Effector memory CD8-positive, alpha-beta T cell (primary cell): ENCODE measurements at regions not wholly inside any gene's neighbourhood (a gene's known extent, or its start where the extent isn't known, plus 50 kb on each side); places are given as distances from the start of the nearest gene placed in this dataset.

Experiments
- ATAC-seq: fragments of 150-1000 bp; cut with Tn5 transposase; replicated peaks from 2 replicates; pipeline ENCODE4 v1.10.0; 2021; ENCODE audit warnings: mild to moderate bottlenecking, moderate library complexity
- DNase-seq, 3 experiments: peaks; one replicate each; pipeline ENCODE4 v3.0.0; 2021
- H3K27ac Mint-ChIP-seq, 2 donors: one replicate each; pipeline ENCODE4 v1.8.0; 2022; ENCODE audit warnings: mild to moderate bottlenecking in 2 of 2, mixed read lengths in 2 of 2, moderate library complexity in 2 of 2
- H3K27me3 Mint-ChIP-seq, 2 donors: one replicate each; pipeline ENCODE4 v1.8.0; 2022; ENCODE audit warnings: mixed read lengths in 2 of 2
- H3K36me3 Mint-ChIP-seq: one replicate; pipeline ENCODE4 v1.8.0; 2022; ENCODE audit warnings: mild to moderate bottlenecking, moderate library complexity, mixed read lengths; ENCODE audit not compliant: insufficient read depth
- H3K4me1 Mint-ChIP-seq, 2 donors: one replicate each; pipeline ENCODE4 v1.8.0; 2022; ENCODE audit warnings: low read depth in 2 of 2, mixed read lengths in 2 of 2
- H3K4me3 Mint-ChIP-seq, 2 donors: one replicate each; pipeline ENCODE4 v1.8.0; 2022; ENCODE audit warnings: mild to moderate bottlenecking in 2 of 2, mixed read lengths in 2 of 2, moderate library complexity in 2 of 2
- H3K9me3 Mint-ChIP-seq, 2 donors: one replicate each; pipeline ENCODE4 v1.8.0; 2022; ENCODE audit warnings: mixed read lengths in 2 of 2

DNA sequence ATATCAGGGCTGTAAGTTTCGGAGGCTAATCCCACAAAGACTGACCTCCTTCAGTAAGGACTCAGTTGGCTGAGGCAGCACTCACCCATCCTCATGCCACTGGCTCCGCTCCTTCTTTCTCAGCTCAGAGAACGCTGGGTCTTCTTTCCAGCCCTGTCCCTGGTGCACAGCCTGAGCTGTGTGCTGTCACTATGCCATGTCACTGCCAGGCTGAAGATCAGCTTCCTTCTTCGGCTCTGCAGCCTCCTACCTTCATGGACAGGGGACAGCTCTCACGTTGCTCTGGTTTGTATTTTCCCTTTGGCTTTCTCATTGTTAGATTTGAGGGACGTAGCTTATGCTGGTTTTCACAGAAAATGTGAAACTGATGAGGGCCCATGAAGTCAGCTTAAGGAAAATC is 437.3 kb downstream of the GLRX3 start:
- H3K4me1 Mint-ChIP-seq: no peaks in the 10 kb centered on the region
- H3K36me3 Mint-ChIP-seq: no peaks in the 10 kb centered on the region
- peaks cover 0 to under 1% of the 10 kb centered on the region in 2 donors for H3K27me3 Mint-ChIP-seq
- H3K9me3 Mint-ChIP-seq: peaks cover 0 to 10% of the 10 kb centered on the region in 2 donors
- no peak overlapping the region for H3K4me3 Mint-ChIP-seq
- no peak for ATAC-seq
- DNase-seq: no peak
- H3K27ac Mint-ChIP-seq: no peak overlapping the region

DNA sequence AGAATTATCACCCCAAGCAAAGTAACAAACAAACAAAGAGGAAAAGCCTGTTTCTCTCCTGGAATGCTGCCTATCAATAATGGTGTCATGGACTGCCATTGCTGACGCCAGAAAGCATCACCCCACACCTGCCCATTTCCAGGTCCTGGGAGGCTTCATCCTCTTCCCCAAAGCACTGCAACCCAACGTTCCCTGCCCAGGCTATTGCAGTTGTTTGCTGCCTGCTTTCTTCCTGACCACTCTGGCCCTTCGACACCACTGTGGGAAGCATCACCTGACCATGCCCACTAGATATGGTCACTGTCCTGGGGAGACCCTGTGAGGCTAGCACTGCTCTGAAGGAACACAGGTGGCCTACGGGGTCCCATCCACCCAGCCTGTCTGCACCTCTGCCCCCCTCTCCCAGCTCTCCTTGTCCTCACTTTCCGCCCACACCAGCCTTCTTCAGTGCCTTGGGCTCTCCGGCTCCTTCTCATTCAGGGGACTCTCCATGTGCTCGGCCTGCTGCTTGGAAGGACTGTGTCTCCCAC is 439.6 kb downstream of the GLRX3 start:
- H3K4me3 Mint-ChIP-seq: no peak overlapping the region

DNA sequence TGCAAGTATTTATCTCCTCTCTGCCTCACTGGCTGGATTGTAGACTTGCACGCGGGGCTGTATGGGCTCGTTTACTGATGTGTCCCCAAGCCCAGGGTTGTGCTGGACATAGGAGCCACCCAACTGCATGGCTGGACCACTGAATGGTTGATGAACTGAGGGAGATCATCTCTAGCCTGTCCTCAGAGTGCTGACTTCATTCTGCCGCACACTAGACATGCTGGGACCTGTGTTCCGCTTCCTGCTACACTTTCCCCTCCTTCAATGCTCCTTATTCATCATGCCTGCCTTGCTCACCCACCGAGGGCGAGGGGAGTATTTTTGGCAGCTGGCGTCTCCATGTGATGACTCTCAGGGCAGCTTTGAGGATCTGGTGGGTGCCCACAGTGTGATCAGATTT is 440.2 kb downstream of the GLRX3 start:
- H3K9me3 Mint-ChIP-seq: peaks cover 4 to 10% of the 10 kb centered on the region in 2 donors
- H3K27ac Mint-ChIP-seq: no peak overlapping the region
- DNase-seq: no peak
- H3K27me3 Mint-ChIP-seq: peaks cover 9 to 10% of the 10 kb centered on the region in 2 donors
- ATAC-seq: no peak
- no peak overlapping the region for H3K4me3 Mint-ChIP-seq
- no peaks in the 10 kb centered on the region for H3K36me3 Mint-ChIP-seq
- H3K4me1 Mint-ChIP-seq: no peaks in the 10 kb centered on the region

More for the DNA sequence above, 439.6 kb downstream of the GLRX3 start:
- Mint-ChIP-seq H3K27me3 (peaks cover 9 to 10% of the 10 kb centered on the region in 2 donors), H3K9me3 (peaks cover 4 to 10% of the 10 kb centered on the region in 2 donors), H3K27ac (no peak overlapping the region), H3K4me1 (no peaks in the 10 kb centered on the region), H3K36me3 (no peaks in the 10 kb centered on the region)
- ATAC-seq: no peak
- no peak for DNase-seq

DNA sequence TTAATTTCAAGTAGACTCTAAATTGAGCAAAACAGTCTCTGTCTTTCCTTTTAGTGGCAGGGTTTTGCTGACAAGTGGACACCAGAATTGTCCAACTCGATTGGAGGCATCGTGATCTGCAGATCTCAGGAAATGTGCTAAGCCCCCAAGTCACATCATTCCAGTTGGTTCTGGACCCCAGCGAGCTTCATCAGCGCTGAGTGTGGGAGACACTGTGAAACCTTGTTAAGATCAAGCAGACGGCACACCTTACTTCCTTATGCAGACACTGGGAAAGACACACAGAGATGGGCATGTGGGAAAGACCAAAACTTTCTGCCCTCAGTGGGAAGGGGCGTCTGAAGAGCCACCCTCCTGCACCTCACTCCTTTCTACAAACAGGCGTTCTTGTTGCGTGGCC is 440.8 kb downstream of the GLRX3 start:
- Mint-ChIP-seq H3K4me1 (no peaks in the 10 kb centered on the region), H3K36me3 (no peaks in the 10 kb centered on the region), H3K9me3 (peaks cover 4 to 10% of the 10 kb centered on the region in 2 donors), H3K27ac (no peak overlapping the region), H3K4me3 (no peak overlapping the region), H3K27me3 (peaks cover 9 to 10% of the 10 kb centered on the region in 2 donors)
- ATAC-seq (no peak), DNase-seq (no peak)

GRCh38 chr10:130578532-130579289 is 442.5 kb downstream of the GLRX3 start:
- H3K27ac Mint-ChIP-seq: no peak overlapping the region
- ATAC-seq (no peak), DNase-seq (no peak)
- peaks cover 4 to 10% of the 10 kb centered on the region in 2 donors for H3K9me3 Mint-ChIP-seq
- H3K27me3 Mint-ChIP-seq: peaks cover 9 to 10% of the 10 kb centered on the region in 2 donors
- H3K36me3 Mint-ChIP-seq: no peaks in the 10 kb centered on the region
- H3K4me1 Mint-ChIP-seq: no peaks in the 10 kb centered on the region
- no peak overlapping the region for H3K4me3 Mint-ChIP-seq

GRCh38 chr10:130579913-130580312 is 443.7 kb downstream of the GLRX3 start:
- no peak overlapping the region for H3K4me3 Mint-ChIP-seq
- ATAC-seq (no peak), DNase-seq (no peak)
- no peak overlapping the region for H3K27ac Mint-ChIP-seq
- peaks cover 9 to 10% of the 10 kb centered on the region in 2 donors for H3K27me3 Mint-ChIP-seq
- peaks cover 6 to 10% of the 10 kb centered on the region in 2 donors for H3K9me3 Mint-ChIP-seq
- H3K36me3 Mint-ChIP-seq: no peaks in the 10 kb centered on the region
- no peaks in the 10 kb centered on the region for H3K4me1 Mint-ChIP-seq

GRCh38 chr10:130580975-130581374 is 444.8 kb downstream of the GLRX3 start:
- Mint-ChIP-seq H3K27me3 (peaks cover 9 to 10% of the 10 kb centered on the region in 2 donors), H3K9me3 (peaks cover 4 to 6% of the 10 kb centered on the region in 2 donors), H3K27ac (no peak overlapping the region), H3K4me1 (no peaks in the 10 kb centered on the region), H3K36me3 (no peaks in the 10 kb centered on the region), H3K4me3 (no peak overlapping the region)
- no peak for ATAC-seq
- DNase-seq: no peak

GRCh38 chr10:130587718-130588117 is 451.5 kb downstream of the GLRX3 start:
- Mint-ChIP-seq H3K27ac (no peak overlapping the region), H3K36me3 (no peaks in the 10 kb centered on the region), H3K4me3 (no peak overlapping the region), H3K9me3 (peaks cover 0 to 1% of the 10 kb centered on the region in 2 donors), H3K4me1 (no peaks in the 10 kb centered on the region), H3K27me3 (peaks cover 0 to 6% of the 10 kb centered on the region in 2 donors)
- no peak for ATAC-seq
- no peak for DNase-seq

- Mint-ChIP-seq H3K36me3 (no peaks in the 10 kb centered on the region), H3K4me1 (no peaks in the 10 kb centered on the region), H3K27ac (no peak overlapping the region), H3K27me3 (no peaks in the 10 kb centered on the region), H3K4me3 (no peak overlapping the region), H3K9me3 (peaks cover 4 to 10% of the 10 kb centered on the region in 2 donors)
- DNase-seq (no peak), ATAC-seq (no peak)
Observed at GRCh38 chr10:130606001-130606405, 469.8 kb downstream of the GLRX3 start.

GRCh38 chr10:130607366-130607765 is 471.2 kb downstream of the GLRX3 start:
- Mint-ChIP-seq H3K36me3 (no peaks in the 10 kb centered on the region), H3K4me3 (no peak overlapping the region), H3K27me3 (no peaks in the 10 kb centered on the region), H3K4me1 (no peaks in the 10 kb centered on the region), H3K27ac (no peak overlapping the region), H3K9me3 (peaks cover 4 to 10% of the 10 kb centered on the region in 2 donors)
- DNase-seq (no peak), ATAC-seq (no peak)

- DNase-seq: no peak
- Mint-ChIP-seq H3K9me3 (peaks cover 0 to 2% of the 10 kb centered on the region in 2 donors), H3K27me3 (no peaks in the 10 kb centered on the region), H3K27ac (no peak overlapping the region), H3K4me1 (no peaks in the 10 kb centered on the region), H3K4me3 (no peak overlapping the region), H3K36me3 (no peaks in the 10 kb centered on the region)
- ATAC-seq: no peak
Observed at GRCh38 chr10:130611239-130611638, 475.0 kb downstream of the GLRX3 start.

- H3K4me3 Mint-ChIP-seq: no peak overlapping the region
- H3K27ac Mint-ChIP-seq: no peak overlapping the region
- no peaks in the 10 kb centered on the region for H3K36me3 Mint-ChIP-seq
- H3K27me3 Mint-ChIP-seq: peaks cover 6% of the 10 kb centered on the region in 2 donors
- ATAC-seq (no peak), DNase-seq (no peak)
- peaks cover 6 to 8% of the 10 kb centered on the region in 2 donors for H3K9me3 Mint-ChIP-seq
- no peaks in the 10 kb centered on the region for H3K4me1 Mint-ChIP-seq
Observed at GRCh38 chr10:130615457-130615856, 479.3 kb downstream of the GLRX3 start.

DNA sequence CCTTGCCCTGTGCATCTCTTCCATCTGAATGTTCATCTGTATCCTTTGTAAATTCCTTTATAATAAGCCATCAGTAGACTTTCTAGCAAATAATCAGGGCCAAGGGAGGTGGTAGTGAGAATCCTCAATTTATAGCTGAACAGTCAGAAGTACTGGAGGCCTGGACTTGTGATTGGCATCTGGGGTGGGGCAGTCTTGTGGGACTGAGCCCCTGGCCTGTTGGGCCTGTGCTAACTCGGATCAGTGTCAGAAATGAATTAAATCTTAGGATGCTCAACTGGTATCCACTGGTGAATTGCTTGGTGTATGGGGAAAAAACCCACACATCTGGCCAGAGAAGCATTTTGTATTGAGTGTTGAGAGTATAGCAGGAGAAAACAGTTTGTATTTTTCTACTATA is 481.8 kb downstream of the GLRX3 start:
- Mint-ChIP-seq H3K4me1 (no peaks in the 10 kb centered on the region), H3K36me3 (no peaks in the 10 kb centered on the region), H3K9me3 (peaks cover 10 to 18% of the 10 kb centered on the region in 2 donors)

GRCh38 chr10:130618647-130619046 is 482.5 kb downstream of the GLRX3 start:
- Mint-ChIP-seq H3K36me3 (no peaks in the 10 kb centered on the region), H3K4me1 (no peaks in the 10 kb centered on the region), H3K9me3 (peaks cover 10 to 18% of the 10 kb centered on the region in 2 donors), H3K4me3 (no peak overlapping the region), H3K27ac (no peak overlapping the region), H3K27me3 (peaks cover 6% of the 10 kb centered on the region in 2 donors)
- ATAC-seq (no peak), DNase-seq (no peak)

More for the DNA sequence above, 481.8 kb downstream of the GLRX3 start:
- Mint-ChIP-seq H3K4me3 (no peak overlapping the region), H3K27ac (no peak overlapping the region), H3K27me3 (peaks cover 6% of the 10 kb centered on the region in 2 donors)
- ATAC-seq (no peak), DNase-seq (no peak)
